GM06990 (cell line): ENCODE measurements at regions not wholly inside any gene's neighbourhood (a gene's known extent, or its start where the extent isn't known, plus 50 kb on each side); places are given as distances from the start of the nearest gene placed in this dataset.

Experiments used
- DNase-seq: peaks from one replicate; pipeline ENCODE4 v3.0.0-alpha.2; 2011; ENCODE audit not compliant: insufficient read length; ENCODE audit errors: extremely low read depth
- H3K27me3 ChIP-seq: replicated peaks from 2 replicates; pipeline ENCODE4 v1.6.0; 2011; ENCODE audit warnings: low read length; ENCODE audit not compliant: control insufficient read depth, insufficient read depth
- H3K36me3 ChIP-seq: 2 replicates; pipeline ENCODE4 v1.5.1; 2011; ENCODE audit warnings: low read length; ENCODE audit not compliant: control insufficient read depth, insufficient read depth
- H3K4me3 ChIP-seq: replicated peaks from 2 replicates; pipeline ENCODE4 v1.5.1; 2011; ENCODE audit warnings: low read depth, mild to moderate bottlenecking, control low read depth, low read length
- TF ChIP-seq, protein P1 (sequence below): IDR thresholded peaks from 2 replicates; pipeline ENCODE4 v1.5.1; 2011; ENCODE audit warnings: low read length, control low read depth, mild to moderate bottlenecking, inconsistent platforms; ENCODE audit not compliant: insufficient read depth, poor library complexity, severe bottlenecking

DNA sequence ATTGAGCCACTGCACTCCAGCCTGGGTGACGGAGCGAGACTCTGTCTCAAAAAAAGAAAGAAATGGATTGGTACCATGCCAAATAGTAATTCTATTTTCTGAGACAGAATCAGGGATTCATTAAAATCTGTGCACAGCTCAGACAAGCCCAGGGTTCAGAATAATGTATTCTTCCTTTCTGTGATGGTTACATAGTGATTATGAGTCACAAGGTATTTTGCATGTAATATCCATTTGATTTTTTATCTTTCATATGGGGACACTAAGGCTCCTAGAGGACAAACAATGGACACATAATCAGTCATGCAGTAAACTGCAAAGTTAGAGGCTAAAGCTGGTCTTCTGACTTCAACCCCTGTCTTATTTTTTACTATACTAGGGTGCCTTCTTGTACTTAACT is 156.8 kb upstream of the COL8A1 start:
- no peaks in the 10 kb centered on the region for H3K36me3 ChIP-seq
- no peaks in the 10 kb centered on the region for H3K27me3 ChIP-seq
- TF ChIP-seq, protein P1, sequence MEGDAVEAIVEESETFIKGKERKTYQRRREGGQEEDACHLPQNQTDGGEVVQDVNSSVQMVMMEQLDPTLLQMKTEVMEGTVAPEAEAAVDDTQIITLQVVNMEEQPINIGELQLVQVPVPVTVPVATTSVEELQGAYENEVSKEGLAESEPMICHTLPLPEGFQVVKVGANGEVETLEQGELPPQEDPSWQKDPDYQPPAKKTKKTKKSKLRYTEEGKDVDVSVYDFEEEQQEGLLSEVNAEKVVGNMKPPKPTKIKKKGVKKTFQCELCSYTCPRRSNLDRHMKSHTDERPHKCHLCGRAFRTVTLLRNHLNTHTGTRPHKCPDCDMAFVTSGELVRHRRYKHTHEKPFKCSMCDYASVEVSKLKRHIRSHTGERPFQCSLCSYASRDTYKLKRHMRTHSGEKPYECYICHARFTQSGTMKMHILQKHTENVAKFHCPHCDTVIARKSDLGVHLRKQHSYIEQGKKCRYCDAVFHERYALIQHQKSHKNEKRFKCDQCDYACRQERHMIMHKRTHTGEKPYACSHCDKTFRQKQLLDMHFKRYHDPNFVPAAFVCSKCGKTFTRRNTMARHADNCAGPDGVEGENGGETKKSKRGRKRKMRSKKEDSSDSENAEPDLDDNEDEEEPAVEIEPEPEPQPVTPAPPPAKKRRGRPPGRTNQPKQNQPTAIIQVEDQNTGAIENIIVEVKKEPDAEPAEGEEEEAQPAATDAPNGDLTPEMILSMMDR, result no peak
- no peak for DNase-seq
- H3K4me3 ChIP-seq, result no peak overlapping the region

DNA sequence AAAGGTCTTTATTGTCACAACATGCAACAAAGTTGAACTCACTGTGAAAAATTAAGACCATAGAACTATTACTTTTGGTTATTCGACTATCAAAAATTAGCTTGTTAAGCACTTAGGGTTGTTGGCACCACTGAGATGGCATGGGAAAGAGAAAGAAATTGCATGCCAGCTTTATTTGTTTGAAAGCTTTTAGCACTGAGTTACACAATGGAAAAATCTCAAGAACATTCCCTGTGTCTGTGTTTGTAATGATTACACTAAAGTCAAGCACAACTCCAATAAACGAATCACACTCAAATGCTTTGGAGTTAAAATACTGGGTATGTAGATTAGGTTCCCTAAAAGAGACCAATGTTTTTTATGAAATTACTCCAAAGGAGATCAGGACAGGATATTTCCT is 158.6 kb upstream of the COL8A1 start:
- Histone ChIP-seq H3K4me3 (no peak overlapping the region), H3K27me3 (no peaks in the 10 kb centered on the region), H3K36me3 (no peaks in the 10 kb centered on the region)
- no peak for DNase-seq
- TF ChIP-seq, protein P1, result no peak

- no peaks in the 10 kb centered on the region for H3K36me3 ChIP-seq
- no peak overlapping the region for H3K4me3 ChIP-seq
- TF ChIP-seq, protein P1, result no peak
- no peaks in the 10 kb centered on the region for H3K27me3 ChIP-seq
- no peak for DNase-seq
These were observed 160.7 kb upstream of the COL8A1 start for GRCh38 chr3:99477650-99478049.

DNA sequence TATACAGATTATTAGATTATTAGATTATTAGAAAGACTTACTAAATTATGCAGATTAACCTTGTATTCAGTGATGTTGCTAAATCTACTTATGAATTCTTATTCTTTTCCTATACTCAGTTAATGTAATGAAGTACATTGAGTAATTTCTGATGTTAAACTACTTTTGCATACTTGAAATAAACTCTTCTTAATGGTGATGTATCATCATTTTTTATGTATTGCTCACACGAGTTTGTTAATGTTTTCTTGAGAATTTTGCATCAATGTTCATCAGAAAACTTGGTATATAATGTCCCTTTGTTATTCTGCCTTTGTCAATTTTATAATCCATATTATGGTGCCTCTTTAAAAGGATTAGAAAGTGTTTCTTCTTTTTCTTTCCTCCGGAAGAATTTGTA is 163.2 kb upstream of the COL8A1 start:
- Histone ChIP-seq H3K36me3 (no peaks in the 10 kb centered on the region), H3K4me3 (no peak overlapping the region), H3K27me3 (no peaks in the 10 kb centered on the region)
- no peak for DNase-seq
- TF ChIP-seq, protein P1, result no peak

DNA sequence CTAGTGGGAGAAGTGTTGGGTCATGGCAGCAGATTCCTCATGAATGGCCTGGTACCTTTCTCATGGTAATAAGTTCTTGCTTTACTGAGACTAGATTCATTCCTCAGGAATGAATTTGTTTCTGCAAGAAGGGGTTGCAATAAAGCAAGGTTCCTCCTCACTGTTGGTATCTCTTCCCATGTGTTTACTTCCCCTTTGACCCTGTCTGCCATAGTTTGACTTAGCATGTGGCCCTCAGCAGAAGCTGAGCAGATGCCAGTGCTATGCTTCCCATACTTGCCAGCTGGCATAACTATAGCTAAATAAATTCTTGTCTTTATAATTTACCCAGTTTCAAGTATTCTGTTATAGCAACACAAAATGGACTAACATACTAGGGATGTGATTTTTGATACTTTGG is 163.6 kb upstream of the COL8A1 start:
- Histone ChIP-seq H3K36me3 (no peaks in the 10 kb centered on the region), H3K4me3 (no peak overlapping the region), H3K27me3 (no peaks in the 10 kb centered on the region)
- no peak for DNase-seq
- TF ChIP-seq, protein P1, result no peak

GRCh38 chr3:99473321-99473751 is 165.1 kb upstream of the COL8A1 start:
- TF ChIP-seq, protein P1, result no peak

More at GRCh38 chr3:99473321-99473751, 165.1 kb upstream of the COL8A1 start:
- H3K36me3 ChIP-seq, result no peaks in the 10 kb centered on the region
- DNase-seq, result no peak
- no peaks in the 10 kb centered on the region for H3K27me3 ChIP-seq
- no peak overlapping the region for H3K4me3 ChIP-seq
